Bronchial epithelial cell (primary cell): ENCODE measurements at regions not wholly inside any gene's neighbourhood (a gene's known extent, or its start where the extent isn't known, plus 50 kb on each side); places are given as distances from the start of the nearest gene placed in this dataset.

ENCODE experiments used
- DNase-seq: peaks from one replicate; pipeline ENCODE4 v3.0.0-alpha.2; 2010; ENCODE audit warnings: low read depth
- FAIRE-seq: peaks from 2 replicates; lab custom pipeline; 2011; peaks lifted over from hg19 to GRCh38; lab: Jason Lieb, UNC
- H3K27me3 ChIP-seq: 2 replicates; pipeline ENCODE4 v1.5.1; 2011; ENCODE audit warnings: low read length; ENCODE audit not compliant: control insufficient read depth, insufficient read depth
- H3K36me3 ChIP-seq: 2 replicates; pipeline ENCODE4 v1.5.1; 2011; ENCODE audit warnings: low read length; ENCODE audit not compliant: control insufficient read depth, insufficient read depth
- H3K4me3 ChIP-seq: 2 replicates; pipeline ENCODE4 v1.5.1; 2011; ENCODE audit warnings: mild to moderate bottlenecking, low read depth, low read length, control low read depth
- CTCF ChIP-seq: IDR thresholded peaks from 2 replicates; pipeline ENCODE4 v1.5.1; 2011; ENCODE audit warnings: mild to moderate bottlenecking, moderate library complexity, low read length, control low read depth, inconsistent platforms; ENCODE audit not compliant: insufficient read depth, severe bottlenecking

GRCh38 chr6:122222761-122223160 is 176.7 kb upstream of the HSF2 start:
- no peak for DNase-seq
- no peak for FAIRE-seq

GRCh38 chr6:122223251-122223650 is 176.2 kb upstream of the HSF2 start:
- FAIRE-seq (no peak), DNase-seq (no peak)
- Histone ChIP-seq H3K36me3 (no peaks in the 10 kb centered on the region), H3K4me3 (no peak overlapping the region), H3K27me3 (no peaks in the 10 kb centered on the region)
- TF ChIP-seq CTCF: no peak

More at GRCh38 chr6:122222761-122223160, 176.7 kb upstream of the HSF2 start:
- no peak for TF ChIP-seq CTCF
- Histone ChIP-seq H3K36me3 (no peaks in the 10 kb centered on the region), H3K4me3 (no peak overlapping the region), H3K27me3 (no peaks in the 10 kb centered on the region)

- H3K4me3 ChIP-seq: no peak overlapping the region
- TF ChIP-seq CTCF: no peak
- H3K27me3 ChIP-seq: no peaks in the 10 kb centered on the region
- no peaks in the 10 kb centered on the region for H3K36me3 ChIP-seq
- no peak for FAIRE-seq
- DNase-seq: no peak
These were observed 160.6 kb upstream of the HSF2 start for GRCh38 chr6:122238861-122239260.

DNA sequence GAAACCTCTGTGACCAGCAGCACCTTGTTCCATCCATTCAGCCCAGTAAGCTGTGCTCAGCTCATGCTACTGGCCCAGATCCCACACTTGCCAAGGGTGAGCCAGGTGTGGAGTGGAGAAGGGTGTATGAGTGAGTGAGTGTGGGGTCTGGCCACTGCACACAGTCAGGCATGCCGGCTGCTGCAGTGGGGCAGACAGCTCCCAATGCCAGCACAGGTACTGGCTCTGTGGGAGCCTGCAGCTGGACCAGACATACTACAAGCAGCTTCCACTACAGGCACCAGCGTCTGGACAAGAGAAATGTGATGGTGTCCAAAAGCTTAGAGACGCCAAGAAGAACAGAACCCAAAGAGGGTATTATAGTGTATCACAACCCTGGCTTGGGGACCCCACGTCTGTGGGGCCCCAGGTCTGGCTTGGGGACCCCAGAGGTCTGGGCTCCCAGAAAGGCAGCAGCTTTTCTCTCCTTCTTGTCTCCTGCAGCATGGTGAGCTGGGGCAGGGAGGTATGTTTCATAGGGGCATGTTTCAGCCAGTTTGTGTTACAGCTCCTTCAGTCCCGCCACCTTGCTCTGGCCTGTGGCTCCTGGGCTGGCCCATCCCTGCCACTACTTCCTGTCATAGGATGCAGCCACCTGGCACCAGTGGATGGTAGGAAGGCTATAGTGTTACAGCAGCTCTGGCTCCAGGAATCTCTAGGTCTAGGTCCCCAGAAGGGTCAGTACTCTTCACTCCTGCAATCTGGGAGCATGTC is 152.4 kb upstream of the HSF2 start:
- no peak for DNase-seq
- no peak overlapping the region for H3K4me3 ChIP-seq
- TF ChIP-seq CTCF: no peak
- H3K27me3 ChIP-seq: no peaks in the 10 kb centered on the region
- no peak for FAIRE-seq
- H3K36me3 ChIP-seq: no peaks in the 10 kb centered on the region

- FAIRE-seq (no peak), DNase-seq (no peak)
- Histone ChIP-seq H3K36me3 (no peaks in the 10 kb centered on the region), H3K27me3 (no peaks in the 10 kb centered on the region), H3K4me3 (no peak overlapping the region)
- TF ChIP-seq CTCF: no peak
These were observed 151.3 kb upstream of the HSF2 start for GRCh38 chr6:122248001-122248669.
